HG02642 (cell line): ENCODE measurements at regions not wholly inside any gene's neighbourhood (a gene's known extent, or its start where the extent isn't known, plus 50 kb on each side); places are given as distances from the start of the nearest gene placed in this dataset.

Experiments
- ATAC-seq: cut with Tn5 transposase; IDR thresholded peaks from one replicate; pipeline ENCODE4 v1.9.1; 2021; ENCODE audit warnings: mild to moderate bottlenecking; ENCODE audit not compliant: unreplicated experiment, poor library complexity

GRCh38 chr2:41966431-41966893, 81.4 kb upstream of the PKDCC start:
- ATAC-seq: no peak

GRCh38 chr2:41966920-41967319, 80.9 kb upstream of the PKDCC start:
- no peak for ATAC-seq

- no peak for ATAC-seq
Measured at GRCh38 chr2:41967476-41968181, 80.2 kb upstream of the PKDCC start.

- ATAC-seq: no peak
Measured at GRCh38 chr2:41968182-41968578, 79.6 kb upstream of the PKDCC start.

GRCh38 chr2:41970988-41971660, 76.7 kb upstream of the PKDCC start:
- no peak for ATAC-seq

GRCh38 chr2:41972179-41972578, 75.6 kb upstream of the PKDCC start:
- ATAC-seq: no peak

- ATAC-seq: no peak
Measured at GRCh38 chr2:41972819-41973218, 75.0 kb upstream of the PKDCC start.

GRCh38 chr2:41973871-41974270, 74.0 kb upstream of the PKDCC start:
- no peak for ATAC-seq

GRCh38 chr2:41981417-41981816, 66.4 kb upstream of the PKDCC start:
- no peak for ATAC-seq

- no peak for ATAC-seq
Measured at GRCh38 chr2:41985573-41986095, 62.2 kb upstream of the PKDCC start.

- ATAC-seq: no peak
Measured at GRCh38 chr2:41989501-41990180, 58.2 kb upstream of the PKDCC start.

- ATAC-seq: no peak
Measured at GRCh38 chr2:41990245-41990644, 57.6 kb upstream of the PKDCC start.

GRCh38 chr2:41990688-41991087, 57.1 kb upstream of the PKDCC start:
- ATAC-seq: no peak

GRCh38 chr2:41992056-41992642, 55.7 kb upstream of the PKDCC start:
- ATAC-seq: no peak

GRCh38 chr2:41992671-41993434, 55.0 kb upstream of the PKDCC start:
- no peak for ATAC-seq

- ATAC-seq: no peak
Measured at GRCh38 chr2:41993435-41993925, 54.3 kb upstream of the PKDCC start.

GRCh38 chr2:41994233-41994637, 53.6 kb upstream of the PKDCC start:
- ATAC-seq: no peak

GRCh38 chr2:41994661-41995060, 53.2 kb upstream of the PKDCC start:
- no peak for ATAC-seq

- no peak for ATAC-seq
Measured at GRCh38 chr2:41997561-41997960, 50.3 kb upstream of the PKDCC start.
